Neural progenitor cell (in vitro differentiated cells): ENCODE measurements at regions not wholly inside any gene's neighbourhood (a gene's known extent, or its start where the extent isn't known, plus 50 kb on each side); places are given as distances from the start of the nearest gene placed in this dataset.

Experiments used
- EZH2 ChIP-seq: fragments of 200-600 bp; sonication (generic); IDR thresholded peaks from 2 replicates; pipeline ENCODE4 v1.6.1; 2017; ENCODE audit warnings: antibody characterized with exemption, mild to moderate bottlenecking, moderate library complexity
- EZH2phosphoT487 ChIP-seq: fragments of 200-600 bp; sonication (generic); IDR thresholded peaks from 2 replicates; pipeline ENCODE4 v1.6.1; 2017; ENCODE audit warnings: antibody characterized with exemption
- TF ChIP-seq, protein P1 (sequence below): fragments of 200-600 bp; sonication (generic); IDR thresholded peaks from 2 replicates; pipeline ENCODE4 v1.5.1; 2017; ENCODE audit warnings: antibody characterized with exemption, mild to moderate bottlenecking

DNA sequence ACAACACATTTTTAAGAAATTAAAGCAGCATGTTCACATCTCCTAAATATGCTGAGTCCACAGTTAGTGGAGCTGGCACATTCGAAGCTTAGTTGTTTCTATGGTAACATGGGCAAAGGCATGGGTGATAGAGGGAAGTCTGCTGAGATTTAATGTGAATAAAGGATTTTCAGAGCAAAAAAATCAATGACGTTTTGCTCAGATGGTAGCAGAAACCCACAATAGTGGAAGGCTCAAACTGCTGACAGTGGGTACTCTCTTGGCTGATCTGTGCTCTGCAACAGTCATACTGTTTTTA lies 795.1 kb upstream of the ARPP21 start:
- TF ChIP-seq, protein P1, sequence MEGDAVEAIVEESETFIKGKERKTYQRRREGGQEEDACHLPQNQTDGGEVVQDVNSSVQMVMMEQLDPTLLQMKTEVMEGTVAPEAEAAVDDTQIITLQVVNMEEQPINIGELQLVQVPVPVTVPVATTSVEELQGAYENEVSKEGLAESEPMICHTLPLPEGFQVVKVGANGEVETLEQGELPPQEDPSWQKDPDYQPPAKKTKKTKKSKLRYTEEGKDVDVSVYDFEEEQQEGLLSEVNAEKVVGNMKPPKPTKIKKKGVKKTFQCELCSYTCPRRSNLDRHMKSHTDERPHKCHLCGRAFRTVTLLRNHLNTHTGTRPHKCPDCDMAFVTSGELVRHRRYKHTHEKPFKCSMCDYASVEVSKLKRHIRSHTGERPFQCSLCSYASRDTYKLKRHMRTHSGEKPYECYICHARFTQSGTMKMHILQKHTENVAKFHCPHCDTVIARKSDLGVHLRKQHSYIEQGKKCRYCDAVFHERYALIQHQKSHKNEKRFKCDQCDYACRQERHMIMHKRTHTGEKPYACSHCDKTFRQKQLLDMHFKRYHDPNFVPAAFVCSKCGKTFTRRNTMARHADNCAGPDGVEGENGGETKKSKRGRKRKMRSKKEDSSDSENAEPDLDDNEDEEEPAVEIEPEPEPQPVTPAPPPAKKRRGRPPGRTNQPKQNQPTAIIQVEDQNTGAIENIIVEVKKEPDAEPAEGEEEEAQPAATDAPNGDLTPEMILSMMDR, result no peak
- TF ChIP-seq EZH2 (no peak), EZH2phosphoT487 (no peak)
